ENCODE measurements at regions not wholly inside any gene's neighbourhood (a gene's known extent, or its start where the extent isn't known, plus 50 kb on each side); places are given as distances from the start of the nearest gene placed in this dataset.
A peak's percentile ranks its signal among the peaks of the same experiment; 100 is the strongest.
"Not testable (repeated sequence)": the region's sequence is repeated elsewhere in the genome, so short reads cannot be mapped to it uniquely, and the experiment has no call there.

GRCh38 chr13:18238586-18238985, 943.0 kb downstream of the TUBA3C start:
- DNase-seq, result not testable (repeated sequence)

- no peak for DNase-seq
These were observed 945.2 kb downstream of the TUBA3C start for GRCh38 chr13:18236528-18236815.

GRCh38 chr13:18235756-18236527, 945.7 kb downstream of the TUBA3C start:
- no peak for DNase-seq

- no peak for DNase-seq
These were observed 946.5 kb downstream of the TUBA3C start for GRCh38 chr13:18235172-18235571.

- not testable (repeated sequence) for DNase-seq
These were observed 947.2 kb downstream of the TUBA3C start for GRCh38 chr13:18234451-18234850.

- no peak for DNase-seq
These were observed 947.8 kb downstream of the TUBA3C start for GRCh38 chr13:18233783-18234299.

- DNase-seq, result no peak
These were observed 948.4 kb downstream of the TUBA3C start for GRCh38 chr13:18232994-18233782.

GRCh38 chr13:18232298-18232993, 949.2 kb downstream of the TUBA3C start:
- DNase-seq, result no peak

- not testable (repeated sequence) for DNase-seq
These were observed 957.2 kb downstream of the TUBA3C start for GRCh38 chr13:18224411-18224810.

- not testable (repeated sequence) for DNase-seq
These were observed 966.9 kb downstream of the TUBA3C start for GRCh38 chr13:18214689-18215088.

GRCh38 chr13:18213511-18213910, 968.1 kb downstream of the TUBA3C start:
- not testable (repeated sequence) for DNase-seq

- no peak for DNase-seq
These were observed 968.8 kb downstream of the TUBA3C start for GRCh38 chr13:18212873-18213272.

- DNase-seq, result not testable (repeated sequence)
These were observed 969.7 kb downstream of the TUBA3C start for GRCh38 chr13:18211752-18212560.

GRCh38 chr13:18204614-18205178, 976.9 kb downstream of the TUBA3C start:
- DNase-seq, result not testable (repeated sequence)

- DNase-seq, result peak in 2 of 3 experiments; percentile 20 to 27
These were observed 986.3 kb downstream of the TUBA3C start for GRCh38 chr13:18195365-18195678.

- not testable (repeated sequence) for DNase-seq
These were observed 986.8 kb downstream of the TUBA3C start for GRCh38 chr13:18194631-18195364.

- not testable (repeated sequence) for DNase-seq
These were observed 987.5 kb downstream of the TUBA3C start for GRCh38 chr13:18194104-18194503.
